EL (cell line): ENCODE measurements at regions not wholly inside any gene's neighbourhood (a gene's known extent, or its start where the extent isn't known, plus 50 kb on each side); places are given as distances from the start of the nearest gene placed in this dataset.

Experiments
- DNase-seq: peaks from one replicate; pipeline ENCODE4 v3.0.0-alpha.2; 2016

- DNase-seq, result no peak
These were observed 386.3 kb downstream of the AASDHPPT start for GRCh38 chr11:106463796-106464201.

GRCh38 chr11:106464728-106465127 is 387.3 kb downstream of the AASDHPPT start:
- DNase-seq, result no peak

GRCh38 chr11:106466521-106467080 is 389.1 kb downstream of the AASDHPPT start:
- peak; percentile 73 for DNase-seq

GRCh38 chr11:106467501-106467900 is 390.0 kb downstream of the AASDHPPT start:
- DNase-seq, result no peak

- DNase-seq, result peak; percentile 56
These were observed 390.6 kb downstream of the AASDHPPT start for GRCh38 chr11:106468086-106468485.

- DNase-seq, result no peak
These were observed 391.1 kb downstream of the AASDHPPT start for GRCh38 chr11:106468531-106468930.

GRCh38 chr11:106470230-106470629 is 392.8 kb downstream of the AASDHPPT start:
- no peak for DNase-seq

- DNase-seq, result no peak
These were observed 393.8 kb downstream of the AASDHPPT start for GRCh38 chr11:106471276-106471675.

GRCh38 chr11:106473089-106473722 is 395.7 kb downstream of the AASDHPPT start:
- peak; percentile 50 for DNase-seq

- DNase-seq, result no peak
These were observed 396.8 kb downstream of the AASDHPPT start for GRCh38 chr11:106474274-106474673.

GRCh38 chr11:106475181-106475580 is 397.7 kb downstream of the AASDHPPT start:
- no peak for DNase-seq

- no peak for DNase-seq
These were observed 400.3 kb downstream of the AASDHPPT start for GRCh38 chr11:106477776-106478175.

- DNase-seq, result no peak
These were observed 402.2 kb downstream of the AASDHPPT start for GRCh38 chr11:106479646-106480045.

GRCh38 chr11:106480581-106481190 is 403.2 kb downstream of the AASDHPPT start:
- no peak for DNase-seq

- DNase-seq, result peak; percentile 57
These were observed 405.7 kb downstream of the AASDHPPT start for GRCh38 chr11:106482917-106483785.

GRCh38 chr11:106491751-106492150 is 414.3 kb downstream of the AASDHPPT start:
- DNase-seq, result no peak

GRCh38 chr11:106493751-106494150 is 416.3 kb downstream of the AASDHPPT start:
- DNase-seq, result no peak

- peak; percentile 27 for DNase-seq
These were observed 417.6 kb downstream of the AASDHPPT start for GRCh38 chr11:106495046-106495445.

GRCh38 chr11:106496677-106497076 is 419.2 kb downstream of the AASDHPPT start:
- no peak for DNase-seq

GRCh38 chr11:106497321-106497720 is 419.9 kb downstream of the AASDHPPT start:
- DNase-seq, result no peak

GRCh38 chr11:106497822-106498221 is 420.4 kb downstream of the AASDHPPT start:
- DNase-seq, result no peak

GRCh38 chr11:106503901-106504300 is 426.4 kb downstream of the AASDHPPT start:
- DNase-seq, result no peak

- no peak for DNase-seq
These were observed 430.3 kb downstream of the AASDHPPT start for GRCh38 chr11:106507645-106508306.
